IPS DF 6.9 (cell line): ENCODE measurements at regions not wholly inside any gene's neighbourhood (a gene's known extent, or its start where the extent isn't known, plus 50 kb on each side); places are given as distances from the start of the nearest gene placed in this dataset.
"Not testable (repeated sequence)": the region's sequence is repeated elsewhere in the genome, so short reads cannot be mapped to it uniquely, and the experiment has no call there.

Experiments
- DNase-seq: peaks from one replicate; pipeline ENCODE4 v3.0.0-alpha.2; 2013; ENCODE audit warnings: low read depth, low spot score
- H3K27ac ChIP-seq: one replicate; pipeline ENCODE4 v1.5.1; 2013; ENCODE audit warnings: low read length, control low read depth
- H3K27me3 ChIP-seq: 2 replicates; pipeline ENCODE4 v1.6.1; 2013; ENCODE audit warnings: mild to moderate bottlenecking, low read length; ENCODE audit not compliant: control insufficient read depth, insufficient read depth
- H3K36me3 ChIP-seq: 2 replicates; pipeline ENCODE4 v1.6.1; 2013; ENCODE audit warnings: low read length; ENCODE audit not compliant: control insufficient read depth, insufficient read depth
- H3K4me1 ChIP-seq: 2 replicates; pipeline ENCODE4 v1.6.1; 2013; ENCODE audit warnings: low read length; ENCODE audit not compliant: control insufficient read depth, insufficient read depth
- H3K4me3 ChIP-seq: 2 replicates; pipeline ENCODE4 v1.5.1; 2013; ENCODE audit warnings: mild to moderate bottlenecking, low read length
- H3K9me3 ChIP-seq: 2 replicates; pipeline ENCODE4 v1.6.1; 2013; ENCODE audit warnings: low read length, inconsistent platforms; ENCODE audit not compliant: control insufficient read depth, insufficient read depth
- WGBS: extraction: QIAGEN DNeasy Blood & Tissue Kit; methylation state at CpG from one replicate; pipeline ENCODE4 v1.1.7; 2013; ENCODE audit warnings: mixed read lengths, missing lambda C conversion rate; ENCODE audit not compliant: insufficient read length, insufficient coverage; 5-methylcytosine and 5-hydroxymethylcytosine counted together

GRCh38 chr6:105672856-105673538 is 270.1 kb upstream of the PREP start:
- not testable (repeated sequence) for H3K27ac ChIP-seq, DNase-seq, H3K36me3 ChIP-seq, H3K4me1 ChIP-seq, H3K27me3 ChIP-seq, H3K4me3 ChIP-seq, H3K9me3 ChIP-seq
- no CpG with 5 or more reads among the region's 2 CpGs for WGBS

- Histone ChIP-seq H3K27me3 (no peaks in the 10 kb centered on the region), H3K4me1 (no peaks in the 10 kb centered on the region), H3K4me3 (no peak overlapping the region), H3K36me3 (no peaks in the 10 kb centered on the region), H3K9me3 (no peaks in the 10 kb centered on the region), H3K27ac (no peak overlapping the region)
- WGBS, result no CpG with 5 or more reads among the region's 5 CpGs
- DNase-seq, result no peak
Measured at GRCh38 chr6:105669232-105669631, 266.4 kb upstream of the PREP start.

DNA sequence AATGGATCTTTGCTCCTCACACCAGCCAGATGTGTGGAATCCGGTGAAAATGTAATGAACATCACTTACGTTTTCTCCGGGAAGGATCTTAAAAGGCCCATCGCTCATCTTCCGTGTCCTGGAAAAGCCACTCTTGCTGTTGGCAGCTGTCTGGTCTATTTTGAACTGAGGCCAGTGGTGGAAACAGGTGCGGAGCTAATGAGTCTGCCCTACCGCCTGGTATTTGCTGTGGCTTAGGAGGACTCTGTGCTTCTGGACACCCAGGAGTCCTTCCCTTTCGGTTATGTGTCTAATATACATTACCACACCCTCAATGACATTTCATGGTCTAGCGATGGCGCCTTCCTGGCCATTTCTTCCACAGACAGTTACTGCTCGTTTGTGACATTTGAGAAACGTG is 264.2 kb upstream of the PREP start:
- Histone ChIP-seq H3K4me1 (no peaks in the 10 kb centered on the region), H3K27me3 (no peaks in the 10 kb centered on the region), H3K27ac (no peak overlapping the region), H3K4me3 (no peak overlapping the region), H3K36me3 (no peaks in the 10 kb centered on the region), H3K9me3 (no peaks in the 10 kb centered on the region)
- WGBS, result no CpG with 5 or more reads among the region's 12 CpGs
- no peak for DNase-seq

DNA sequence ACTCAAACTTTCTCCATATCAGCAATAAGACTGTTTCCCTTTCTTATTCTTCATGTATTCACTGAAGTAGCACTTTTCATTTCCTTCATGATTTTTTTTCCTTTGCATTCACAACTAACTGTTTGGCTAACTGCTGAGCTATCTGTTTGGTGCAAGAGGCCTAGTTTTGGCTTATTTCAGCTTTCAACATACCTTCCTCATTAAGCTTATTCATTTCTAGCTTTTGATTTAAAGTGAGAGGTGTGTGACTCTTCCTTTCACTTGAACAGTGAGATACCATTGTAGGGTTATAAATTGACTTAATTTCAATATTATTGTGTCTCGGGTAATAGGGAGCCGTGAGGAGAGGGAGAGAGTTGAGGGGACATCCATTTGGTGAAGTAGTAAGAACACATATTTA is 262.0 kb upstream of the PREP start:
- no peak for DNase-seq
- no CpG with 5 or more reads among the region's 2 CpGs for WGBS

DNA sequence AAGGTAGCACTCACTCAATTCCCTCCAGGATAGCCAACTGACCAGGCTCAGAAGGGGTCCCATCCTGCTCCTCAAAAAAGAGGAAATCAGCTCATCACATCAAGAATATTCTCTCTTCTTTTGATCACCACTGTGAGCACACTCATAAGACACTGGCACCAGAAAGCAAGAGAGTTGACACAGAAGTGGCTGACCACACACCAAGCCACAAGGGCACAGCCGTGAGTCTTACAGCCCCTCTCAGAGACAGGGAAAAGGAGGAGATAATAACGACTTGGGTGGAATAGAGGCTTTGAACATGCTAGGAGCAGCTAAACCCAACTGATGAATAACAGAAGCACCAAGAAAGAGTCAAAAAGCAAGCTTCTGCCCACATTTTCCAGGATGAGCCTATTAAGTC is 249.1 kb upstream of the PREP start:
- Histone ChIP-seq H3K4me3 (no peak overlapping the region), H3K9me3 (no peaks in the 10 kb centered on the region), H3K27me3 (no peaks in the 10 kb centered on the region), H3K27ac (no peak overlapping the region), H3K36me3 (no peaks in the 10 kb centered on the region), H3K4me1 (no peaks in the 10 kb centered on the region)
- no CpG with 5 or more reads among the region's 2 CpGs for WGBS
- DNase-seq, result no peak

More for the DNA sequence above, 262.0 kb upstream of the PREP start:
- Histone ChIP-seq H3K4me3 (no peak overlapping the region), H3K4me1 (no peaks in the 10 kb centered on the region), H3K27me3 (no peaks in the 10 kb centered on the region), H3K27ac (no peak overlapping the region), H3K36me3 (no peaks in the 10 kb centered on the region), H3K9me3 (no peaks in the 10 kb centered on the region)

GRCh38 chr6:105650347-105650746 is 247.5 kb upstream of the PREP start:
- Histone ChIP-seq H3K27me3 (no peaks in the 10 kb centered on the region), H3K27ac (no peak overlapping the region), H3K36me3 (no peaks in the 10 kb centered on the region), H3K9me3 (no peaks in the 10 kb centered on the region), H3K4me3 (no peak overlapping the region), H3K4me1 (no peaks in the 10 kb centered on the region)
- no CpG with 5 or more reads among the region's 1 CpG for whole genome bisulfite sequencing
- no peak for DNase-seq

DNA sequence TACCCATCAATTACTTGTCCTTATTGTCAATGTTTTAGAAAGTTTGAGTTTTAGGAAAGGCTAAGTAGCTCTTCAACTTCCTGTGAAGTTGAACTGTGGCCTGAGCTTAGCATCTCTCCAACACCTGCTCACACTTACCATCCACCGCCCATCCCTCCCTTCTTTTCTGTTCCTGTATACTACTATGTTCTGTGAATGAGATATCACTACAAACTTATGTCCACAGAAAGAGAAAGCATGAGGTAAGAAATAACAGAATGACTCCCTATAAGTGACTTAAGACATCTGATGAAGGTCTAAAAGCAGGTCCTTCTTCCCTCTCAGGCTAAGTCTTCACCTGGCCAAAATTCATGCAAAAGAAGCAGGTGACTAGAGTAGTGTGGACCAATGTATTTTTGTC is 246.3 kb upstream of the PREP start:
- no CpG with 5 or more reads among the region's 1 CpG for whole genome bisulfite sequencing
- H3K27me3 ChIP-seq, result no peaks in the 10 kb centered on the region
- H3K4me3 ChIP-seq, result no peak overlapping the region
- H3K36me3 ChIP-seq, result no peaks in the 10 kb centered on the region
- no peaks in the 10 kb centered on the region for H3K4me1 ChIP-seq
- no peak for DNase-seq
- no peaks in the 10 kb centered on the region for H3K9me3 ChIP-seq
- H3K27ac ChIP-seq, result no peak overlapping the region

DNA sequence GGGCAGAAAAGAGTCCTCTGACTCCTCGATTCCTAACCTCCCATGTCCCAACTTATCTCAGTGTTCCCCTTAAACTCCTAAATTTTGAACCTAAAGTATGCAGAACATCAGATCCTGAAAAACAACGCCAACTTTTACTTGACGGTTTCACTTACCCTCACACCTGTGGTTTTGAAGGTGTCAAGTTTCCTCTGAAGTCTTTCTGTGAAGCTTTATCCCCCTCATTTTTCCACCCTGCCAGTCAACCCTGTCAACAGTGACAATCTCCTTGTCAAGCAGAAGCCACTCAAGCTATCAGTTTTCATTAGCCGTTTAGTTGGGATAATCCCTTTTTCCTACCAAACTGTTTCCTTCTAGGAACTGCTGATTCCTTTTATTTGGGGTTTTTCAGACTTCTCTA is 245.4 kb upstream of the PREP start:
- no peak for DNase-seq
- Histone ChIP-seq H3K9me3 (no peaks in the 10 kb centered on the region), H3K4me1 (no peaks in the 10 kb centered on the region), H3K27ac (no peak overlapping the region), H3K4me3 (no peak overlapping the region), H3K27me3 (no peaks in the 10 kb centered on the region), H3K36me3 (no peaks in the 10 kb centered on the region)
- WGBS, result no CpG with 5 or more reads among the region's 4 CpGs

GRCh38 chr6:105646391-105646867 is 243.5 kb upstream of the PREP start:
- H3K4me1 ChIP-seq, result no peaks in the 10 kb centered on the region
- no peaks in the 10 kb centered on the region for H3K27me3 ChIP-seq
- no peak overlapping the region for H3K4me3 ChIP-seq
- no CpG with 5 or more reads among the region's 5 CpGs for WGBS
- H3K27ac ChIP-seq, result no peak overlapping the region
- no peak for DNase-seq
- H3K9me3 ChIP-seq, result no peaks in the 10 kb centered on the region
- H3K36me3 ChIP-seq, result no peaks in the 10 kb centered on the region

- Histone ChIP-seq H3K9me3 (no peaks in the 10 kb centered on the region), H3K36me3 (no peaks in the 10 kb centered on the region), H3K27ac (no peak overlapping the region), H3K4me3 (no peak overlapping the region), H3K27me3 (no peaks in the 10 kb centered on the region), H3K4me1 (no peaks in the 10 kb centered on the region)
- no CpG with 5 or more reads among the region's 3 CpGs for WGBS
- no peak for DNase-seq
Measured at GRCh38 chr6:105645958-105646357, 243.1 kb upstream of the PREP start.

GRCh38 chr6:105645156-105645555 is 242.3 kb upstream of the PREP start:
- no peaks in the 10 kb centered on the region for H3K36me3 ChIP-seq
- WGBS, result no CpG with 5 or more reads among the region's 1 CpG
- no peak overlapping the region for H3K27ac ChIP-seq
- no peaks in the 10 kb centered on the region for H3K27me3 ChIP-seq
- no peak for DNase-seq
- no peaks in the 10 kb centered on the region for H3K9me3 ChIP-seq
- H3K4me3 ChIP-seq, result no peak overlapping the region
- no peaks in the 10 kb centered on the region for H3K4me1 ChIP-seq
